Muscle of arm (tissue), 1 donor: ENCODE measurements at regions not wholly inside any gene's neighbourhood (a gene's known extent, or its start where the extent isn't known, plus 50 kb on each side); places are given as distances from the start of the nearest gene placed in this dataset.
"Not testable (repeated sequence)": the region's sequence is repeated elsewhere in the genome, so short reads cannot be mapped to it uniquely, and the experiment has no call there.

ENCODE experiments used
- DNase-seq: peaks from one replicate; pipeline ENCODE4 v3.0.0-alpha.2; 2013

DNA sequence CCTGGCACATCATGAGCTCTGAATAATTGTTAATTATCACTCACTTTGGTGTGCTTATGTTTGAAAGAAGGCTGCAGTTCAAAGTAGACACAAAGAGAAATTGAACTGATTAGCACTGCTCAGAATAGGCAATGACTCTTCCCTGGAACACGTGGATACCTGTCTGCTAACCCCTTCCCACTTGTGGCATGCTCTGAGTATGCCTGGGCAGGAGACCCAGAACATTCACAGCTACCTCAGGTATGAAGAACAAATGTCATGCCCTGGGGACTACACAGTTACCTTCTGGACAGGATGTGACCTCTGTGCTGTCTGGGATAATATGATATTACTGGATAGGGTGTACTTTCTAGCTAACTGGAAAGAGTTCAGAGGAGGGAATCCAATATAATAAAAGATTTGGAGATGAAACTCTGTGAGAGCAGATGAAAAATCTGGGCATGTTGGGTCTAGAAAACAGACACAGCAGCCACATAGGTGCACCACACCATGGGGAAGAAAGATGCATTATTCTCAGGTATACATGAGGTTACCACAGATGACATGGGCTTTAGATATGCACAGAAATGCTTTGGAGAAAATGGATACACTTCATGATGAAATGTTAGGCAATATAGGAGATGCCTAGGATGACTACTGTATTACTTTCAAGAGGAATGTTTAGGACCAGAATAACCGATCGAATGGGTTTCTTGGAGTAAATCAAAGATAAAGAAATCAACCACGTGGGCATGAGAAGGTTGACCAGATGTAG, 324.2 kb upstream of the PREP start:
- no peak for DNase-seq

DNA sequence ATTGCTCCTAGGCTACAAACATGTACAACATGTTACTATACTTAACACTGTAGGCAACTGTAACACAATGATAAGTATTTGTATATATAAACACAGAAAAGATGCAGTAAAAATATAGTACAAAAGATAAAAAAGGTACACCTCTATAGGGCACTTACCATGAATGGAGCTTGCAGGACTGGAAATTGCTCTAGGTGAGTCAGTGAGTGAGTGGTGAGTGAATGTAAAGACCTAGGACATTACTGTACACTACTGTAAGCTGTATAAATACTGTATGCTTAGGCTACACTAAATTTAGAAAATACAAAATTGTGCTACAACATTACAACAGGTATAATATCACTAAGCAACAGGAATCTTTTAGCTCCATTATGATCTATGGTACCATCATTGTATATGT, 312.0 kb upstream of the PREP start:
- DNase-seq = no peak

DNA sequence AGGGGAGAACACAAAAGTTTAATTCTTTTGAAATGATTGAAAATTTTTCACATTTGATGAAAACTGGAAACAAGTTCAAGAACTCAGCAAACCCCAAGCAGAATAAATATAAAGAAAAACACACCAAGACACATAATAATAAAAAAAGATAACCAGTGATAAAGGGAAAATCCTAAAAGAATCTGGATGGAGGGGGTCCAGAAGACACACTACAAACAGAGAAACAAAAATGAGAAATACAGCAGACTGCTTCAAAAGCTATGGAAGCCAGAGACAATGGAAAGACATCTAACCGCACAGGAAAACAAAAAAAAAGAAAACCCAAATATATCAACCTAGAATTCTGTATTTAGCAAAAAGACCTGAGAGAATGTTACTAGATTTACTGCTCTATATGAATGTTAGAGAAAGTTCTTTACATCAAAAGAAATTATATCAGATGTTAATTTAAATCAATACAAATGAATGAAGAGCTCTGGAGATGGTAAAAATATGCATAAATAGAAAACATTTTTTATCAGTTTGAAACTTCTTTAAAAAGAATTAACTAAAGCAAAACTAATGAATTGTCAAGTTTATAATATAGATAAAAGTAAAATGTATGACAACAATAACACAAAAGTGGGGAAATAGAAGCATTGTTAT, 310.7 kb upstream of the PREP start:
- no peak for DNase-seq

- DNase-seq = no peak
These were observed 308.3 kb upstream of the PREP start for GRCh38 chr6:105711216-105711615.

DNA sequence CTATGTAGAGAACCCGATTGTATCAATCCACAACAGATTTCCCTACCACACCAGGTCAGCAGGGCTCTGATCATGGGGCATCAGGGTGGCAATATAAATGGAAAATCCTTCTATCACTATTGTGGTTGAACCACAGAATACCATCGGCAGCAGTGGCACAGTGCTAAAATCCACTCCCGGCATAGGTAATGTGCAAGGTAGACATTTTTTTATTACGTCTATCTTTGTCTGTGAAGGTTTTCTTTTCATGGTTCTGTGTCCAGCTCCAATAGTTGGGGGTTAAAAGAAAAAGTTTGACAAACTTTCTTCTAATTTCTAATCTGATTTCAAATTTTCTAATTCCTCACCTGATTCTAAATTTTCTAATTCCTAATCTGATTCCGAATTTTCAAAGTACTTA, 302.7 kb upstream of the PREP start:
- no peak for DNase-seq

DNA sequence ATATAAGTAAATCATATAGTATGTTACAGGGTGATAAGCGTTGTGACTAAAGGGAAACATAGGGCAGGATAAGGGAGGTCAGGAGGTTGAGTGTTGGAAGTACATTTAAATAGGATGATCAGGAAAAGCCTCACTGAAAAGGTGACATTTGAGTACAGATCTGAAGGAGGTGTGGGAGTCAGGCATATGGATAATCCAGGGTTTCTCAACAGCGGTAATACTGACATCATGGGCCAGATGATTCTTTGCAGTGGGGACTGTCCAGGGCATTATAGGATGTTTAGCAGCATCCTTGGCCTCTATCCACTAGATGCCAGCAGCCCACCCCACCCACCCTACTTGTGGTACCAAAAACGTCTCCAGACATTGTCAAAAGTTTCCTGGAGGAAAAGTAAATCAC, 292.6 kb upstream of the PREP start:
- no peak for DNase-seq

GRCh38 chr6:105692613-105693215, 289.8 kb upstream of the PREP start:
- DNase-seq = no peak

DNA sequence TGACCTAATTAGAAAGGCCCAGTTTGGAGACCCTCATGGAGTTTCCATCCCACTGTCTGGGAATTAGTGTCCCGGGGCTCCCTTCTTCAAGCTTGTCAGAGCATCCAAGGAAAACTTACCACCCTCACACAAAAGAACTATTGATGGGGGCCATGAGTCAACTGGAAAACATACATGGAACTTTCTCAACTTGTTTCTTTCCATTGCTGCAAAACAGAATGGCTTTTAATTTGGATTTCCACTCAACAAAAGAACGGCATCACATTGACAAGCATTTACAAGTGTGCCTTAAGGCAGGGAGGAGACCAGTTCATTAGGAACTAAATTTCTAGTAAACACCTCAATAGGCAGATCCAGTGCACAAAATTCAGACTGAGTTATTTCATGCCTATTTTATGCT, 289.1 kb upstream of the PREP start:
- no peak for DNase-seq

DNA sequence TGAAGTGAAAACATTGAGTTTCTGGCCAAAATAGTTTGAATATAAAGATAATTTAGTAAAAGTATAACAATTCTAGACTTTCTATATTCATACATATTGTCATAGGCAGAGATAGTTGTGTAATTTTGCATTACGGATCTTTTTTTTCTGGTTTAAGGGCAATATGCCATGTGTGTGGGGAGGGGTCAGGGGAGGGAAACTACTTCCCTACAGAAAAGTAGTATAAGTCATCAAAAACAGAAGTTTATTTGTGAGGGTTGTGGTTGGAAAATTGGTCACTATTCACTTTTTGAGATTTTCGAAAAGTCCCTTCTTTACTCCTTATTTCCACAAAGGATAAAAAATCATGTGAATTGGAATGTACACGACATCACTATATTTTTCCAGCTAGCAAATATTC, 288.2 kb upstream of the PREP start:
- DNase-seq = peak; percentile 13

DNA sequence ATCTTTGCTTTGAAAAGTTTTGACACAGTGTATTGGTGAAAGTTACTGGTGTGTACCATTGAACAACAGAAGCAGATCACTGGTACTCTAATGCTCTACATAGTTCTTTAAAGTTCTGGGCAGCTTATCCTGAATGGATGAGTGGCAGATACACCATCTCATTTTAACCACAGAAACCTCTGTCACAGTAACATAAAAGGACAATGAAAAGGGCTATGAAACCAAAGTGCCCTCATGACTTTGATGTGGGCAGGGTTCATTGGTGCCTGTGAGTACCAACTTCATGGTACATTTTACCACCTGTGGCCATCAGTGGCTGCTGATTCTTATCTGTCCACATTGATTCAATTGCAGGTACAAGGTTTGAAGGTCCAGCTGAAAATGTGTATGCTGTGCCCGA, 285.7 kb upstream of the PREP start:
- DNase-seq = no peak

DNA sequence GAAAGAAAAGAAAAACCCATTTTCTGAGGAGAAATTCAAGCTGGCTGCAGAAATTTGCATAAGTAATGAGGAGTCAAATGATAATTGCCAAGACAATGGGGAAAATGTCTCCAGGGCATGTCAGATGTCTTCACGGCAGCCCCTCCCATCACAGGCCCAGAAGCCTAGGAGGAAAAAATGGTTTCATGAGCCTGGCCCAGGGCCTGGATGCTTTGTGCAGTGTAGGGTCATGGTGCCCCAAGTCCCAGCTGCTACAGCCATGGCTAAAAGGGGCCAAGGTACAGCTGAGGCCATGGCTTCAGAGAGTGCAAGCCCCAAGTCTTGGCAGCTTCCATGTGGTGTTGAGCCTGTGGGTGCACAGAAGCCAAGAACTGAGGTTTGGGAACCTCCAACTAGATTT, 283.9 kb upstream of the PREP start:
- not testable (repeated sequence) for DNase-seq

- DNase-seq = no peak
These were observed 278.2 kb upstream of the PREP start for GRCh38 chr6:105681061-105681460.

GRCh38 chr6:105680131-105680530, 277.2 kb upstream of the PREP start:
- DNase-seq = no peak

DNA sequence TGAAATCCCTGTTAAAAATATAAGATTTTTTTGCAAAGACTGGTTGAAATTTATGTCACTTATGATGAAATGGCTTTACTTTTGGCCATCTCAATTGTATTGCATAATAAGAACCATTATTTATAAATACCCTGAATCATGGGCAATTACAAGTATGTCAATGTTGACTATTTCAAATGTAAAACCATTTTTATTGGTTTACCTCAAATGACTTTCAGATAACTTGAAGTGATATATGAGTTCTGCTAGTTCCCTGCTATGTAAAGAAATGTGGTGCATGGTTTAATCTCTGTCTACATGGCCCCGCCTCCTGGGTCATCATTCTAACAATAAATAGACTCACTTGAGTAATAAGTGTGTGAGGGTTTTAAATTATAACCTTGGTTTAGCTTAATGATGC, 275.6 kb upstream of the PREP start:
- DNase-seq = no peak

GRCh38 chr6:105677671-105678475, 275.0 kb upstream of the PREP start:
- DNase-seq = no peak

GRCh38 chr6:105676857-105677256, 274.0 kb upstream of the PREP start:
- DNase-seq = no peak

DNA sequence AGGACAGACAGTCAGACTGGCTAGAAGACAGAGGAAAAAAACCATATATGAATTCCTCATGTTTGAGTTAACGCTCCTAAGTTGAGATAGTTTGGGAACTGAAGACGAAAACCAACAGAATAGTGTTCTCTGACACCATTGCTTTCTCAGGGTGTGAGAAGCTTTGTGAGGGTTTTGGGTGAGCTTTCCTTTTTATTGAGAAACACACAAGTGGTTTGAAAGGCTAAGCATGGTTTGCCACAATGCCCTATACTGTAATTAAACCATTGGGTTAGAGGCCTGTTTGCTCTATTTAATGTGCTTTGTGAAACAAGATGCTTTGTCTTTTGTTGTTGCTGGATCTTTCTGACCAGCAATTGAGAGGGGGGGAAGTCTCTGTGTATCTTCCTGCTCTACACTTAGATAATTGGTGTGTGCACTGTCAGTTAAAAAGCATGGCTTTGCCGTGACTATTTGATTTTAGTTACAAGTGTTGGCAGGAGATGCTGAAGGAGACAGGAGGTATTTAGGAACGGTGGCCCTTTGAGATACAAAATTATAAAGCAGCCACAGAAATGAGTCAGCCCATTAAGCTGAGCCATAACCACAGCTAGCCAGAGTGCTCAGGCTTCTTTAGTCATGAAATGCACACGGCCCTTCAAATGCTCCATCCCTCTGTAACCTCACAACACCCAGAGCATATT, 273.0 kb upstream of the PREP start:
- no peak for DNase-seq

- DNase-seq = not testable (repeated sequence)
These were observed 270.1 kb upstream of the PREP start for GRCh38 chr6:105672856-105673538.

DNA sequence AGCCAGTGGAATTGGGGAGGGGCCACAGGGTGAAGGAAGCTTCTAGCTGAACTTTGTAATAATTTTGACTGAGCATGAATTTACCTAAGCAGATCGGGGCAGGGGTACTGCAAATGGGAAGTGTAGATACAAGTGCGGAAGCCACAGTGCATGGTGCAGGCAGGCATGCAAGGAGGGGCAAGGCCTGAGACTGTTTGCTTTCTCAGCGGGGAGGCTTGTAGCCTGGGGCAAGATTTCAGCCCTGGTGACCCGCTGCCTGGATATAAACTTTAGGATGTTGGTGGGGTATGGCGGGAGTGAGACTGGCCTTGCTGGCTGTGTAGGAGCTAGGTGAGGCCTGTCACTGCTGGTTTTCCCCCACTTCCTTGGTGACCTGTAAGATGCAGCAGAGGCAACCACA, 266.4 kb upstream of the PREP start:
- DNase-seq = no peak

DNA sequence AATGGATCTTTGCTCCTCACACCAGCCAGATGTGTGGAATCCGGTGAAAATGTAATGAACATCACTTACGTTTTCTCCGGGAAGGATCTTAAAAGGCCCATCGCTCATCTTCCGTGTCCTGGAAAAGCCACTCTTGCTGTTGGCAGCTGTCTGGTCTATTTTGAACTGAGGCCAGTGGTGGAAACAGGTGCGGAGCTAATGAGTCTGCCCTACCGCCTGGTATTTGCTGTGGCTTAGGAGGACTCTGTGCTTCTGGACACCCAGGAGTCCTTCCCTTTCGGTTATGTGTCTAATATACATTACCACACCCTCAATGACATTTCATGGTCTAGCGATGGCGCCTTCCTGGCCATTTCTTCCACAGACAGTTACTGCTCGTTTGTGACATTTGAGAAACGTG, 264.2 kb upstream of the PREP start:
- no peak for DNase-seq

GRCh38 chr6:105664931-105665330, 262.0 kb upstream of the PREP start:
- DNase-seq = no peak
